Panc1 (cell line): ENCODE measurements at regions not wholly inside any gene's neighbourhood (a gene's known extent, or its start where the extent isn't known, plus 50 kb on each side); places are given as distances from the start of the nearest gene placed in this dataset.

Experiments used
- ATAC-seq: fragments of 200-7000 bp; cut with Tn5 transposase; 2 replicates; pipeline ENCODE4 v1.9.1; 2020; ENCODE audit warnings: mild to moderate bottlenecking, moderate library complexity
- BruUV-seq: library from RNA; stranded (reverse); fragments of 400-500 nt; replicated peaks from 2 replicates; lab custom pipeline; 2021; lab: Mats Ljungman, UMichigan
- CTCF ChIA-PET: fragments of 300-600 bp; sonication (Branson Sonifier 250); formaldehyde crosslinking; loops from one replicate; lab custom pipeline; 2022; ENCODE audit warnings: antibody characterized with exemption; lab: Charles Lee
- POLR2A ChIA-PET: fragments of 300-600 bp; sonication (Branson Sonifier 250); formaldehyde crosslinking; loops from one replicate; lab custom pipeline; 2022; ENCODE audit warnings: antibody characterized with exemption; lab: Charles Lee
- DNase-seq: peaks from one replicate; pipeline ENCODE4 v3.0.0-alpha.2; 2010; ENCODE audit warnings: low read depth, low spot score
- H3K27ac ChIP-seq: 2 replicates; pipeline ENCODE4 v1.5.1; 2011; ENCODE audit warnings: mild to moderate bottlenecking, low read length, inconsistent platforms
- H3K27me3 ChIP-seq: fragments of 200-500 bp; sonication (Bioruptor generic); 2 replicates; pipeline ENCODE4 v1.6.0; 2014; ENCODE audit warnings: low read length, inconsistent platforms; ENCODE audit not compliant: control insufficient read depth, insufficient read depth
- H3K36me3 ChIP-seq: fragments of 200-500 bp; sonication (Bioruptor generic); 2 replicates; pipeline ENCODE4 v1.5.1; 2014; ENCODE audit warnings: inconsistent platforms, mild to moderate bottlenecking, low read length, moderate library complexity; ENCODE audit not compliant: control insufficient read depth, insufficient read depth
- H3K4me1 ChIP-seq: 2 replicates; pipeline ENCODE4 v1.5.1; 2011; ENCODE audit warnings: inconsistent platforms, mild to moderate bottlenecking, low read length, moderate library complexity; ENCODE audit not compliant: control insufficient read depth, insufficient read depth
- H3K4me3 ChIP-seq, 2 experiments: 2 replicates each; pipeline ENCODE4 v1.5.1; 2011 to 2012; ENCODE audit warnings: low read depth in 2 of 2, low read length in 2 of 2, mild to moderate bottlenecking in 2 of 2, inconsistent platforms in 1 of 2, moderate library complexity in 1 of 2
- H3K9me3 ChIP-seq: fragments of 200-500 bp; sonication (Bioruptor generic); 2 replicates; pipeline ENCODE4 v1.5.1; 2014; ENCODE audit warnings: low read depth, mild to moderate bottlenecking, inconsistent platforms, low read length, moderate library complexity; ENCODE audit not compliant: control insufficient read depth, insufficient read depth
- CTCF ChIP-seq: fragments of 450-650 bp; IDR thresholded peaks from 2 replicates; pipeline ENCODE4 v1.5.1; 2017; ENCODE audit warnings: mild to moderate bottlenecking
- POLR2AphosphoS5 ChIP-seq: IDR thresholded peaks from 2 replicates; pipeline ENCODE4 v1.6.1; 2012; ENCODE audit warnings: mild to moderate bottlenecking, low read depth, low read length, moderate library complexity
- REST ChIP-seq, 2 experiments: IDR thresholded peaks; 2 replicates each; pipeline ENCODE4 v1.6.1; 2011 to 2012; ENCODE audit warnings: low read depth in 2 of 2, control low read depth in 1 of 2, low read length in 1 of 2, mild to moderate bottlenecking in 1 of 2, moderate library complexity in 1 of 2; ENCODE audit not compliant: insufficient read depth in 1 of 2
- SIN3A ChIP-seq: IDR thresholded peaks from 2 replicates; pipeline ENCODE4 v1.6.1; 2012; ENCODE audit warnings: low read depth, mild to moderate bottlenecking, low read length, moderate library complexity, borderline replicate concordance; ENCODE audit not compliant: insufficient read depth
- TCF7L2 ChIP-seq: IDR thresholded peaks from 2 replicates; pipeline ENCODE4 v1.6.1; 2011; ENCODE audit warnings: mild to moderate bottlenecking, low read depth, low read length, inconsistent platforms
- in situ Hi-C: cut with HindIII; loops from 2 replicates; pipeline ENCODE4 v1.10.0; 2016; ENCODE audit warnings: low sequenced_read_pairs, low pct_unique_long_range_greater_than_20kb
- intact Hi-C: fragments of 100-400 bp; cut with micrococcal nuclease; formaldehyde crosslinking; loops from one replicate; pipeline ENCODE4 v1.10.0; 2022; ENCODE audit not compliant: unreplicated experiment

- no peaks in the 10 kb centered on the region for H3K36me3 ChIP-seq
- ChIA-PET CTCF (no interaction called here), POLR2A (interaction anchor here (0.6 kb wide), 2 partner anchors 11 to 15 kb away, joined by 4 to 5 read pairs; no protein-coding TSS in a partner anchor)
- DNase-seq = no peak
- H3K27me3 ChIP-seq = peaks cover 16% of the 10 kb centered on the region
- BruUV-seq = no TSS peak
- no peak for ATAC-seq
- H3K4me1 ChIP-seq = no peaks in the 10 kb centered on the region
- intact Hi-C loops = no loop called here
- H3K4me3 ChIP-seq = no peak overlapping the region
- H3K9me3 ChIP-seq = no peaks in the 10 kb centered on the region
- no peak overlapping the region for H3K27ac ChIP-seq
- in situ Hi-C loops = no loop called here
- TF ChIP-seq POLR2AphosphoS5 (no peak), TCF7L2 (no peak), SIN3A (no peak), CTCF (no peak), REST (IDR thresholded peaks at IDR 0.05; ENCODE audit: insufficient read depth in 1 of 2, low read depth in 2 of 2, low read length in 1 of 2) (no peak)
Measured at GRCh38 chr20:51084593-51085377, 61.9 kb upstream of the KCNG1 start.

- no peak overlapping the region for H3K4me3 ChIP-seq
- in situ Hi-C loops = no loop called here
- no peaks in the 10 kb centered on the region for H3K9me3 ChIP-seq
- no peak for TF ChIP-seq REST (IDR thresholded peaks at IDR 0.05; ENCODE audit: insufficient read depth in 1 of 2, low read depth in 2 of 2, low read length in 1 of 2)
- TF ChIP-seq SIN3A = no peak
- TF ChIP-seq CTCF = no peak
- no peak for TF ChIP-seq POLR2AphosphoS5
- CTCF ChIA-PET = no interaction called here
- no peak for DNase-seq
- H3K4me1 ChIP-seq = no peaks in the 10 kb centered on the region
- no peak overlapping the region for H3K27ac ChIP-seq
- POLR2A ChIA-PET = no interaction called here
- BruUV-seq = no TSS peak
- no peak for ATAC-seq
- peaks cover 16% of the 10 kb centered on the region for H3K27me3 ChIP-seq
- intact Hi-C loops = no loop called here
- no peaks in the 10 kb centered on the region for H3K36me3 ChIP-seq
Measured at GRCh38 chr20:51083447-51083846, 60.5 kb upstream of the KCNG1 start.
